T-helper 2 cell treated with Interferon-gamma antibody and Interleukin-4, amounts not matched to agents 100 ng/mL and 5 ng/mL, for 36 hours (primary cell): ENCODE measurements at regions not wholly inside any gene's neighbourhood (a gene's known extent, or its start where the extent isn't known, plus 50 kb on each side); places are given as distances from the start of the nearest gene placed in this dataset.

Source experiments
- intact Hi-C: fragments of 100-400 bp; cut with micrococcal nuclease; formaldehyde crosslinking; loops from one replicate; pipeline ENCODE4 v1.15.1; 2023

GRCh38 chr3:161444694-161445077 lies 51.9 kb upstream of the OTOL1 start:
- intact Hi-C loops: no loop called here

- intact Hi-C loops: no loop called here
Measured at GRCh38 chr3:161443921-161444693, 52.5 kb upstream of the OTOL1 start.

DNA sequence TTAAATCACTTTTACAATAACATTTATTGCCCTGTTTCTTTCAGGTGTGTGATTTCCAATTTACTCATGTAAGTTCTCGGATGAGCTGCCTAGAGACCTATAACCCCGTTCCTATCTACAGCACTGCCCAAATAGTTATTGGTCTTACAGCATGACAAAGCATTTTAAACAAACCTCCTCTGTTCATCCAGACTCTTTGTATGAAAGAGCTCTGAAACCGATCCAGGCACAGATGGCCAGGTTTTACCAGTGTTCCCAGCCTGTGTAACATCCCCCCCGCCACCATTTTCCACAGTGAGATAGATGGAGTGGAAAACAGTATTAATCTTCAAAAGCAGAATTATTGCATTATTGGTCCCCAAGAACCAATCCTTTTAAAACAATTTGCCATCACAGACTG lies 59.0 kb upstream of the SPTSSB start:
- intact Hi-C loops: no loop called here

- intact Hi-C loops: loop anchor here (10.0 kb wide), 1 partner anchor 483 kb away; no protein-coding TSS in a partner anchor
Measured at GRCh38 chr3:161427347-161427746, 56.0 kb upstream of the SPTSSB start.

GRCh38 chr3:161426758-161427157 lies 55.4 kb upstream of the SPTSSB start:
- intact Hi-C loops: loop anchor here (10.0 kb wide), 1 partner anchor 482 kb away; no protein-coding TSS in a partner anchor

DNA sequence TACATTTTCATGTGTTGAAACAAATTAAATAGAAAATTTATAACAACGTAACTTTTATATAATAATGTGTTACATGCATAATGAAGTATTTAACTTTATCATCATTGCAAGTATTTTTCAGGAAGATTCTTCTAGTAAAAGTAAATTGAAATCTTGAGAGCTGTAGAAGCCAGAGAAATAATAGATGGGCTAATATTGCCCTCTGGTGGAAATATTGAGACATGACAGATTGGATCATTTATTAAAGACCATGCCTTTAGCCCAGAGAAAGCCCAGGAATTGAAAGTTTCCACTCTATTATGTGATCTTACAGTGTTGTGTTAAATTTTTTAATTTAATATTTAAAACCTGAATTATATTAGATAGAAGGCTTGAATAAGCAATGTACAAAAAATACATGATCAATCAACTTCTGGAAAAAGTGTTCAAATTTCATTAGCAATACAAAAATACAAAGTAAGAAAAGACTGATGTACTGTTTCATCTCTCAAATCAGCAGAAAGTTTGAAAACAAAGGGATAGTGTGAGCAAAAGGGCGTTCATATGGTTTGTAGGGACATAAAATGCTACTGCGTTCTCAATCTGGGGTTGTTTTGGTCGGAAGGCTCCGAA lies 52.7 kb upstream of the SPTSSB start:
- intact Hi-C loops: loop anchor here (1.0 to 10.0 kb wide), 4 partner anchors 151 to 717 kb away; no protein-coding TSS in a partner anchor

- intact Hi-C loops: loop anchor here (5.0 to 10.0 kb wide), 3 partner anchors 325 to 715 kb away; no protein-coding TSS in a partner anchor
Measured at GRCh38 chr3:161422171-161422700, 50.9 kb upstream of the SPTSSB start.
